ENCODE measurements at regions not wholly inside any gene's neighbourhood (a gene's known extent, or its start where the extent isn't known, plus 50 kb on each side); places are given as distances from the start of the nearest gene placed in this dataset.

DNA sequence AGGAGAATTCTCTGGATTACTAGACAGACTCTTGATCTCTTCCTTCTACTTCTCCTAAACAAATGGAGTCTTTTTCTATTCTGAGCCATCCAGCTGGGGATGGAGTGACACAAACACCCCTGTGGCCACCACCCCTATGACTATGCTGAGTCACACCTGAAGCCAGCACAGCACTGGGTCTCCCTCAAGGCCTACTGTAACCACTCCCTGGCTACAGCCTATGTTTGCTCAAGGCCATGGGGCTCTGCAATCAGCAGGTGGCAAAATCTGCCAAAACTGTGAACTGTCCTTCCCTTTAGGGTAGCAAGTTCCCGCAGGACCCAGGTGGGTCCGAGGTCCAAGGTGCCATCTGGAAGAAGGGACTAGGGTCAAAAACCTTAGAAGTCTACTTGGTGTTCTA lies 132.3 kb downstream of the TINAG start:
- H3K4me3 ChIP-seq (ENCODE audit: low read depth, low read length): no peak overlapping the region
- H3K9me3 ChIP-seq (ENCODE audit: control insufficient read depth, insufficient read depth, low read length): no peaks in the 10 kb centered on the region
- H3K27ac ChIP-seq (ENCODE audit: low read depth, low read length): no peak overlapping the region
- no peak for DNase-seq (ENCODE audit: low read depth, low spot score)
- TF ChIP-seq, protein P1, sequence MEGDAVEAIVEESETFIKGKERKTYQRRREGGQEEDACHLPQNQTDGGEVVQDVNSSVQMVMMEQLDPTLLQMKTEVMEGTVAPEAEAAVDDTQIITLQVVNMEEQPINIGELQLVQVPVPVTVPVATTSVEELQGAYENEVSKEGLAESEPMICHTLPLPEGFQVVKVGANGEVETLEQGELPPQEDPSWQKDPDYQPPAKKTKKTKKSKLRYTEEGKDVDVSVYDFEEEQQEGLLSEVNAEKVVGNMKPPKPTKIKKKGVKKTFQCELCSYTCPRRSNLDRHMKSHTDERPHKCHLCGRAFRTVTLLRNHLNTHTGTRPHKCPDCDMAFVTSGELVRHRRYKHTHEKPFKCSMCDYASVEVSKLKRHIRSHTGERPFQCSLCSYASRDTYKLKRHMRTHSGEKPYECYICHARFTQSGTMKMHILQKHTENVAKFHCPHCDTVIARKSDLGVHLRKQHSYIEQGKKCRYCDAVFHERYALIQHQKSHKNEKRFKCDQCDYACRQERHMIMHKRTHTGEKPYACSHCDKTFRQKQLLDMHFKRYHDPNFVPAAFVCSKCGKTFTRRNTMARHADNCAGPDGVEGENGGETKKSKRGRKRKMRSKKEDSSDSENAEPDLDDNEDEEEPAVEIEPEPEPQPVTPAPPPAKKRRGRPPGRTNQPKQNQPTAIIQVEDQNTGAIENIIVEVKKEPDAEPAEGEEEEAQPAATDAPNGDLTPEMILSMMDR (IDR thresholded peaks at IDR 0.05; ENCODE audit: low read depth, low read length): no peak
- H3K27me3 ChIP-seq (ENCODE audit: control insufficient read depth, insufficient read depth, low read length): no peaks in the 10 kb centered on the region
- POLR2A ChIA-PET: no interaction called here
- CTCF ChIA-PET: no interaction called here

DNA sequence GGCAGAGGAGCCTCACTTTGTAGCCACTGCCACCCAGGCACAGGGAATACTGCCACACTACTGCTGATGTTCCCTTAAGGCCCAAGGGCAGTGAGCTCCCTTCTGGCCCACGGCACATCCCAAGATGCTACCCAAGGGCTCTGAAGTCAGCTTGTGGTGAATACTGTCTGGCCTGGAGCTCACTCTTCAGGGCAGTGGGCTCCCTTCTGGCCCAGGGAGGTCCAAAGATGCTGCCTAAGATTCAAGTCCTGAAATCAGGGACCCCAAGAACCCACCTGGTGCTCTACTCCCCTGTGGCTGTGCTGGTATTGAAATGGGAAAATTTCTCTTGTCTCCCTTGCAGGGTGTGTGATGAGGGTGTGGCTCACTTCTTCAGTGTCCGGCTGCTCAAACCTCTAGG lies 132.8 kb downstream of the TINAG start:
- no peak for DNase-seq (ENCODE audit: low read depth, low spot score)
- ChIA-PET CTCF (no interaction called here), POLR2A (no interaction called here)
- H3K4me3 ChIP-seq (ENCODE audit: low read depth, low read length): no peak overlapping the region
- H3K27ac ChIP-seq (ENCODE audit: low read depth, low read length): no peak overlapping the region
- TF ChIP-seq, protein P1 (IDR thresholded peaks at IDR 0.05; ENCODE audit: low read depth, low read length): no peak
- no peaks in the 10 kb centered on the region for H3K27me3 ChIP-seq (ENCODE audit: control insufficient read depth, insufficient read depth, low read length)
- no peaks in the 10 kb centered on the region for H3K9me3 ChIP-seq (ENCODE audit: control insufficient read depth, insufficient read depth, low read length)

DNA sequence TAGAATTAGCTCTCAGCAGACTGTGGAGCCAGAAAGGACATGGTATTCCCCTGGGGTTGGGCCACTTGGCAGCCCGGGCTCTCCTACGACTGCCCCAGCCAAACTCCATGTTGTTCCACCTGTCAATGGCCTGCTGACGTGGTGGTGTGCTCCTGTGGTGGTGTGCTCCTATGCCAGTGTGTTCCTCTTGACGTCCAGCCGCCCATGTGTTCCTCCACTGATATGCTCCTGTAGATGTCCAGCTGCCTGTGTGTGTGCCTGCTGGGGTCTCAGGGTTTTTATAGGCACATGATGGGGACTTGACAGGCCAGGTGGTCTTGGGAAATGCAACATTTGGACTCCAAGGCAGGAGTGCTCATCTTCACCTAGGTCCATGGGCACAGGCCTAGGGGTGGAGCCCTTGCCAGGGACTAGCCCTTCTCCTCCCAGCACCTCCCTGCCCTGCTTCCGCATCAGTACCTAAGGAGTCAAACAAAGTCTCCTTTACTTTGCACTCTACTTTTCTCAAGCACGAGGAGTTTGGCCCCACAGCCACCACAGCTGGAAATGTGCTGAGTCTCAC lies 133.5 kb downstream of the TINAG start:
- H3K4me3 ChIP-seq (ENCODE audit: low read depth, low read length): no peak overlapping the region
- H3K27ac ChIP-seq (ENCODE audit: low read depth, low read length): no peak overlapping the region
- no peaks in the 10 kb centered on the region for H3K27me3 ChIP-seq (ENCODE audit: control insufficient read depth, insufficient read depth, low read length)
- no peak for DNase-seq (ENCODE audit: low read depth, low spot score)
- TF ChIP-seq, protein P1 (IDR thresholded peaks at IDR 0.05; ENCODE audit: low read depth, low read length): no peak
- ChIA-PET POLR2A (no interaction called here), CTCF (no interaction called here)
- H3K9me3 ChIP-seq (ENCODE audit: control insufficient read depth, insufficient read depth, low read length): no peaks in the 10 kb centered on the region

DNA sequence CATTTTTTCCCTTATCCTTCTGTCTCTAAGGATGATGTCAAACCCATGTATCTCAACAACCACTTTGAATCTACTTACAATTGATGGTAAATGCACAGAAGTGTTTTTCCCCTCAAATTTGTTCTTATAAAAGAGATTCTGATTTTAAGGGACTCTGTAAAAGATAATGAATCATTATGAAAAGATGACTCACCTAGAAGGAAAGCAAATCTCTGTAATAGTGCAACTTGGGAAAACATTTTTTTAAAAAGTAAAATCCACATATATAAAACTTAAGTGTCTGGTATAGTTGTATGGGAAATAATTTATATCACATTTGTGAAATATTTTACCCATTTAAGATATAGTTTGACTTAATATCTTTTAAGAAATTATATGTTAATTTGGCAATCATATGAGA lies 137.0 kb downstream of the TINAG start:
- CTCF ChIA-PET: no interaction called here

DNA sequence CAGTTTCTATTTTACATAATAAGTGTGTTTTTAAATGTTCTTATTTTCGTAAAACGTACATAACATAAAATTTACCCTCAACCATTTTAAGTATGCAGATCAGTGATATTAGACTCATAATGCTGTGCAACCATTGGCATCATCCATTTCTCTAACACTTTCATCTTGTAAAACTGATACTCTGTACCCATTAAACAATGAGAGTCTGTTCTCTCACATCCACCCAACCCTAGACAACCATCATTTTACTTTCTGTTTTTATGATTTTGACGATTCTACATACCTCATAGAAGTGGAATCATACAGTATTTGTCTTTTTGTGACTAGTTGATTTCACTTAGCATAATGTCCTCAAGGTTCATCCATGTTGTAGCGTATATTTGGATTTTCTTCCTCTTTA lies 140.4 kb downstream of the TINAG start:
- Histone ChIP-seq H3K9me3 (ENCODE audit: control insufficient read depth, insufficient read depth, low read length) (no peaks in the 10 kb centered on the region), H3K27ac (ENCODE audit: low read depth, low read length) (no peak overlapping the region), H3K27me3 (ENCODE audit: control insufficient read depth, insufficient read depth, low read length) (no peaks in the 10 kb centered on the region), H3K4me3 (ENCODE audit: low read depth, low read length) (no peak overlapping the region)
- DNase-seq (ENCODE audit: low read depth, low spot score): no peak
- ChIA-PET CTCF (no interaction called here), POLR2A (no interaction called here)
- TF ChIP-seq, protein P1 (IDR thresholded peaks at IDR 0.05; ENCODE audit: low read depth, low read length): no peak

More for the DNA sequence above, 137.0 kb downstream of the TINAG start:
- H3K27ac ChIP-seq (ENCODE audit: low read depth, low read length): no peak overlapping the region
- H3K9me3 ChIP-seq (ENCODE audit: control insufficient read depth, insufficient read depth, low read length): no peaks in the 10 kb centered on the region
- POLR2A ChIA-PET: no interaction called here
- H3K4me3 ChIP-seq (ENCODE audit: low read depth, low read length): no peak overlapping the region
- no peak for DNase-seq (ENCODE audit: low read depth, low spot score)
- TF ChIP-seq, protein P1 (IDR thresholded peaks at IDR 0.05; ENCODE audit: low read depth, low read length): no peak
- H3K27me3 ChIP-seq (ENCODE audit: control insufficient read depth, insufficient read depth, low read length): no peaks in the 10 kb centered on the region

Data from AG04450 (cell line).